H7 (cell line): ENCODE measurements at regions not wholly inside any gene's neighbourhood (a gene's known extent, or its start where the extent isn't known, plus 50 kb on each side); places are given as distances from the start of the nearest gene placed in this dataset.
"Not testable (repeated sequence)": the region's sequence is repeated elsewhere in the genome, so short reads cannot be mapped to it uniquely, and the experiment has no call there.

Experiments used
- DNase-seq: peaks from one replicate; pipeline ENCODE4 v3.0.0; 2012
- H3K27me3 ChIP-seq: 2 replicates; pipeline ENCODE4 v1.6.0; 2011; ENCODE audit warnings: mild to moderate bottlenecking, low read length; ENCODE audit not compliant: control insufficient read depth, insufficient read depth
- H3K36me3 ChIP-seq: replicated peaks from 2 replicates; pipeline ENCODE4 v1.5.1; 2011; ENCODE audit warnings: low read length; ENCODE audit not compliant: control insufficient read depth, insufficient read depth
- H3K4me3 ChIP-seq: 2 replicates; pipeline ENCODE4 v1.5.1; 2011; ENCODE audit warnings: low read depth, mild to moderate bottlenecking, control low read depth, low read length, moderate library complexity; ENCODE audit not compliant: insufficient read depth

GRCh38 chr14:71238835-71239234, 331.6 kb downstream of the PCNX1 start:
- Histone ChIP-seq H3K4me3 (no peak overlapping the region), H3K27me3 (no peaks in the 10 kb centered on the region), H3K36me3 (no peaks in the 10 kb centered on the region)
- no peak for DNase-seq

DNA sequence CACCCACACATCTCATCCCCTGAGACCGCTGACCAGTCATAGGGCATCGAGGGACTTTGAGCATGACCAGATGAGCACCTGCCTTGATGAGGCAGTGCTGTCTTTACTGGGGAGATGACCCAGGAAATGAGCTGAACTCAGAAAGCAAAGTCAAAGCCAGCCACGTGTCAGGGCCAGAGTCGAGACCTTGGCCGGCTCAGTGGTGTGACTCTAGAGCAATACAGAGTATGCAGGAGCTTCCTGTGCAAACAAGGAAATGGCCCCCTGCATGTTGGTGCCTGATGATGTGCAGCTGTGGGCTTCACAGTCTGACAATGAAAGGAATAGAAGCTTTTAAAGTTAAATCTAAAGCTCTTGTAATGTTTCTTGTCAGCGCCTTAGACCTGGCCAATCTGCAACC, 332.9 kb downstream of the PCNX1 start:
- Histone ChIP-seq H3K4me3 (no peak overlapping the region), H3K36me3 (no peaks in the 10 kb centered on the region), H3K27me3 (no peaks in the 10 kb centered on the region)
- DNase-seq: no peak

GRCh38 chr14:71240866-71241520, 333.7 kb downstream of the PCNX1 start:
- no peak for DNase-seq
- no peaks in the 10 kb centered on the region for H3K36me3 ChIP-seq
- no peaks in the 10 kb centered on the region for H3K27me3 ChIP-seq
- H3K4me3 ChIP-seq: no peak overlapping the region

GRCh38 chr14:71242237-71242748, 335.0 kb downstream of the PCNX1 start:
- Histone ChIP-seq H3K36me3 (no peaks in the 10 kb centered on the region), H3K27me3 (no peaks in the 10 kb centered on the region), H3K4me3 (no peak overlapping the region)
- DNase-seq: no peak

DNA sequence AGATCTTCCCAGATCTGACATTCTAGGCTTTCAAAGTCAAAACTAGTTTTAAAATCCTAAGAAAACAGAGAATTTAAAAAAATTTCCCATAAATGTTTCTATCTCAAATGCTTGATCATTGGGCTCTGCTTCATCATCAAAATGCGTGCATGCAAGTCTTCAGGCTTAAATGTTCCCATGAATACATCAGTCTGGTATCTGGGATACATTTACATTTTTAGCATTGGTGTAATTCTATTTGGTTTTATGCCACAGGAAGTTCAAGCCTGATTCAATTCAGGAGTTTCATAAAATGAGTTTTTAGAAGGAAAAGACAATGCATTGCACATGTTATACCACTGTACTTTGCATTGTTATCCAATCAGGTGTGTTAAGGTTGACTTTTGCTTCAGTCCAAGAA, 336.4 kb downstream of the PCNX1 start:
- no peak for DNase-seq
- Histone ChIP-seq H3K4me3 (no peak overlapping the region), H3K27me3 (no peaks in the 10 kb centered on the region), H3K36me3 (no peaks in the 10 kb centered on the region)

- Histone ChIP-seq H3K4me3 (no peak overlapping the region), H3K27me3 (no peaks in the 10 kb centered on the region), H3K36me3 (no peaks in the 10 kb centered on the region)
- no peak for DNase-seq
Observed at GRCh38 chr14:71244341-71244740, 337.1 kb downstream of the PCNX1 start.

GRCh38 chr14:71245659-71246361, 338.6 kb downstream of the PCNX1 start:
- no peak for DNase-seq
- Histone ChIP-seq H3K36me3 (no peaks in the 10 kb centered on the region), H3K27me3 (no peaks in the 10 kb centered on the region), H3K4me3 (no peak overlapping the region)

- Histone ChIP-seq H3K4me3 (no peak overlapping the region), H3K36me3 (no peaks in the 10 kb centered on the region), H3K27me3 (no peaks in the 10 kb centered on the region)
- DNase-seq: no peak
Observed at GRCh38 chr14:71246539-71246938, 339.3 kb downstream of the PCNX1 start.

GRCh38 chr14:71247106-71247505, 339.8 kb downstream of the PCNX1 start:
- Histone ChIP-seq H3K4me3 (no peak overlapping the region), H3K27me3 (no peaks in the 10 kb centered on the region), H3K36me3 (no peaks in the 10 kb centered on the region)
- no peak for DNase-seq

GRCh38 chr14:71248194-71248593, 340.9 kb downstream of the PCNX1 start:
- H3K36me3 ChIP-seq: no peaks in the 10 kb centered on the region
- no peaks in the 10 kb centered on the region for H3K27me3 ChIP-seq
- H3K4me3 ChIP-seq: no peak overlapping the region
- DNase-seq: no peak

- no peak overlapping the region for H3K4me3 ChIP-seq
- H3K27me3 ChIP-seq: no peaks in the 10 kb centered on the region
- no peak for DNase-seq
- no peaks in the 10 kb centered on the region for H3K36me3 ChIP-seq
Observed at GRCh38 chr14:71250347-71250746, 343.1 kb downstream of the PCNX1 start.

GRCh38 chr14:71250791-71251190, 343.5 kb downstream of the PCNX1 start:
- Histone ChIP-seq H3K36me3 (no peaks in the 10 kb centered on the region), H3K27me3 (no peaks in the 10 kb centered on the region), H3K4me3 (no peak overlapping the region)
- DNase-seq: no peak

DNA sequence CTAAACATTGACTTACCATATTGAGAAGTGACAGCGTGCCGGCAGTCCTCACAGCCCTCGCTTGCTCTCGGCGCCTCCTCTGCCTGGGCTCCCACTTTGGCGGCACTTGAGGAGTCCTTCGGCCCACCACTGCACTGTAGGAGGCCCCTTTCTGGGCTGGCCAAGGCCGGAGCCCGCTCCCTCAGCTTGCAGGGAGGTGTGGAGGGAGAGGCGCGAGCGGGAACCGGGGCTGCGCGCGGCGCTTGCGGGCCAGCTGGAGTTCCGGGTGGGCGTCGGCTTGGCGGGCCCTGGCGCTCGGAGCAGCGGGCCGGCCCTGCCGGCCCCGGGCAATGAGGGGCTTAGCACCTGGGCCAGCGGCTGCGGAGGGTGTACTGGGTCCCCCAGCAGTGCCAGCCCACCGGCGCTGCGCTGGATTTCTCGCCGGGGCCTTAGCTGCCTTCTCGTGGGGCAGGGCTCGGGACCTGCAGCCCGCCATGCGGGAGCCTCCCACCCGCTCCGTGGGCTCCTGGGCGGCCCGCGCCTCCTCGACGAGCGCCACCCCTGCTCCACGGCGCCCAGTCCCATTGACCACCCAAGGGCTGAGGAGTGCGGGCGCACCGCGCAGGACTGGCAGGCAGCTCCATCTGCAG, 346.9 kb downstream of the PCNX1 start:
- H3K27me3 ChIP-seq, H3K36me3 ChIP-seq, DNase-seq: not testable (repeated sequence)
- H3K4me3 ChIP-seq: peak overlapping the region; percentile 8; the same call in 1 of the 2 replicates

- Histone ChIP-seq H3K27me3 (no peaks in the 10 kb centered on the region), H3K4me3 (no peak overlapping the region), H3K36me3 (no peaks in the 10 kb centered on the region)
- no peak for DNase-seq
Observed at GRCh38 chr14:71261206-71261605, 353.9 kb downstream of the PCNX1 start.

DNA sequence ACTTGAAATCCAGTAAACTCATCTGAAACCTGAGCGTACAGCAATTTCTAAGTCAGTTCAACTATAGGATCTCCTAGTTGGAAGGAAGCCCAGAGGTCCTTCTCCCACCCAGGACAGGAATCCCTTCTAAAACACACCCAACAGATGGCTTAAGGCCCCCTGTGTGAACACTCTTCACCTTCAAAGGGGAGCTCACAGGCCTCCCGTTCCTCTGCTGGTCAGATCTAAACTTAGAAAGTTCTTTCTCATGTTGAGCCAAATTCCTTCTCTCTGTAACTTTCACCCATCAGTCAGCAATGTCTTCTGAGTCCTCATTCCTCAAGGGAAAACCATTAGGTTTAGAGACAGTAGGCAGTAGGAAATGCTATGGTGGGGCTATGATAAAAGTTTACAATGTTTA, 355.2 kb downstream of the PCNX1 start:
- Histone ChIP-seq H3K4me3 (no peak overlapping the region), H3K27me3 (no peaks in the 10 kb centered on the region), H3K36me3 (no peaks in the 10 kb centered on the region)
- no peak for DNase-seq
